Activated naive CD8-positive, alpha-beta T cell treated with anti-CD3 and anti-CD28 coated beads, Interleukin-2, amount 50 U/mL, for 16 hours (primary cell): ENCODE measurements at regions not wholly inside any gene's neighbourhood (a gene's known extent, or its start where the extent isn't known, plus 50 kb on each side); places are given as distances from the start of the nearest gene placed in this dataset.
A peak's percentile ranks its signal among the peaks of the same experiment; 100 is the strongest.

Experiments
- DNase-seq: peaks from one replicate; pipeline ENCODE4 v3.0.0-alpha.2; 2020; ENCODE audit warnings: low read depth, low spot score

- DNase-seq = no peak
Measured at GRCh38 chr1:101290922-101291561, 54.2 kb downstream of the S1PR1 start.

GRCh38 chr1:101291562-101292380 is 55.0 kb downstream of the S1PR1 start:
- no peak for DNase-seq

DNA sequence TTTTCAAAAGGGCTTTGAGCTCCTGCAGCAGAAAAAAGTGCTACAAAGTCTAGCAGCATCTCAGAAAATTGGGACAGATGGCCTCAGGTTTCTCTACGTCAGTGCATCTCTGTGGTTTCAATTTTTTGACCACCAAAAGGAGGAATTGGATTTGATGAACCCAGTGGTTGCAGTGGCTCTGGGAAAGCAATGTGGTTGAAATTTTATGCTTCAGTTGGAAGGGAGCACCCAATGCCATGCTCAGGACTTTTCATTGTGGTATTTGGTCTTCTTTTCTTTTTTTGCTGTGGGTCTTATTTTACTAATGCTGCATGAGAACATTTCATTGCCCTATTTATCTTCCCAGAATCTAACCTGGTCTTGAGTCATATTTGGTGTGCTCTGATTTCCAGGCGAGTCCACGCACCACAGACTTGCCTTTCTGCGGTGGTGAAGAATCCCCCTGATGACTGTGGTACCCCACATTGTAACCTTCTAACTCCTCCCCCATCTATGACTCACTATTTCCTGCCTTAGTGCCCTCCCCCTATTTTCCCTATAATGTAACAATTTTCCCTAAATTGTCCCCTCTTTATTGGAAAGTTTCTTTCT is 56.7 kb downstream of the S1PR1 start:
- no peak for DNase-seq

DNA sequence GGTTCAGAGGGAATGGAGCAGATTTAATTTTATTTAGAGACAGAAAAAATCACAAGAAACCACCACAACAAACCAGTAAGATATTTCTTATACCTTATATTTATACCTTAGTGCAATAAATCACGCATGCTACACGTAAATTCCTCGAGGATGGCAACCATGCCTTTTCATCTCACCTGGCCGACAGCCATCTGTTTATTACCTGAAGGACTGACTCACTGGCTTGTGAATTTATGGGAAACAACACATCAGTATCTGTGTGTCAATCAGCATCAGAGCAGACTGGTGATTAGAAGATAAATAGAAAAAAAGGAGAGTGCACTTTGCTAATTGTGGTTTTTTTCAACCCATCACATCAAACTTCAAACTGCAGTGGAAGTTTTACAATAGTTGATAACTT is 58.4 kb downstream of the S1PR1 start:
- DNase-seq = no peak

DNA sequence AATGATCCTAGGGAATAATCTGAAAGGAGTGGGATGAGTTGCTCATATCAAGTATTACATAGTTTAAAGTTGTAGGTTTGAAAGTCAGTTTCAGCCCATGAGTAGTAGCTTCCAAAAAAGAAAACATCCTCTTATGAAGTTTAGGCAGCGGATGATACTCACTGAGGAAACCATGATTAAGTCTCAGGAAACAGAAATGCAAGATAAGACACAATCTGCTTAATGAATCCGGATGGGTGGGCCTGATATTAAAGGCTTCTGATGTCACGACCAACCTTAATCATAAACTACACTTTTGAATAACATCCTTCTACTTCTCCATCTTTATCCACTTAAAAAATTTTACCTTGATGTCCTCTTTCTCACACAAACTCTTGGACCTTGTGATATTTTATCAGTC is 61.8 kb downstream of the S1PR1 start:
- no peak for DNase-seq

- no peak for DNase-seq
Measured at GRCh38 chr1:101299141-101299540, 62.3 kb downstream of the S1PR1 start.

- no peak for DNase-seq
Measured at GRCh38 chr1:101299710-101300109, 62.9 kb downstream of the S1PR1 start.

DNA sequence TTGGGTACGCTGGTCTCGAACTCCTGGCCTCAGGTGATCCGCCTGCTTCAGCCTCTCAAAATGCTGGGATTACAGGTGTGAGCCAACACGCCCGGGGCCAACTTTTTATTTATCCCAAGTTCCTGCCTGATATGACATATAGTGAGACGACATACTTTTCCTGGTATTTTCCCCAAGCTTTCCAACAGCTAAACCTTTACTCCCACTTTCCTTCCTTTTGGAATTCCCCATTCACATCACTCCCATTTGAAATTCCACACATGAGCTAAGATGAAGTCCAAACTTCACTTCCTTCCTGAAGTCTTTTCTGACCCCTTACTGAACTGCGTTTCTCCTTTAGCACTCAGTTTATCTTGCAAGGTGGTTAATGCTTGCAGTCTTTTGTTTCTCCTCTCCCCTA is 64.1 kb downstream of the S1PR1 start:
- DNase-seq = no peak

DNA sequence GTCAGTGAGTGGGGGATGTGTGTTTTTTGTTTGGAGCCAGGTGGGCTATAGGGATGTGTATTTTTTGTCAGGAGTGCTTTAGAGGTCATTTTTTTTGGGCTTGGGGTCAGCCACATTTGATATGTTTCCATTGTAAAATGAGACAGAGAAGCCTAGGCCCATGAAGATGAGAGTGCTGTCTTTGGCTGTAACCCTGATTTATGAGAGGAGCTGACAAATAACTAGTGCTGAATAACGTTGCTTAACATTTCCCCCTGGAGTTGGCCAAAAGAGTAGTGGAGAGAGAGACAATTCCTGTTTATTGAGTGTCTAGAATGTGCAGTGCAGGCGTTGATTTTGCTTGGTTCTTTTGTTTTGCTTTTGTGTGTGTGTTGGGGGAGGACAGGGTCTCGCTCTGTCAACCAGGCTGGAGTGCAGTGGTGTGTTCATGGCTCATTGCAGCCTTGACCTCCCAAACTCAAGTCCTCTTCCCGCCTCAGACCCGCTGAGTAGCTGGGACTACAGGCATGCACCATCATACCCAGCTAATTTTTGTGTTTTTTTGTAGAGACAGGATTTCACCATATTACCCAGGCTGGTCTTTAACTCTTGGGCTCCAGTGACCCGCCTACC is 64.7 kb downstream of the S1PR1 start:
- DNase-seq = no peak

DNA sequence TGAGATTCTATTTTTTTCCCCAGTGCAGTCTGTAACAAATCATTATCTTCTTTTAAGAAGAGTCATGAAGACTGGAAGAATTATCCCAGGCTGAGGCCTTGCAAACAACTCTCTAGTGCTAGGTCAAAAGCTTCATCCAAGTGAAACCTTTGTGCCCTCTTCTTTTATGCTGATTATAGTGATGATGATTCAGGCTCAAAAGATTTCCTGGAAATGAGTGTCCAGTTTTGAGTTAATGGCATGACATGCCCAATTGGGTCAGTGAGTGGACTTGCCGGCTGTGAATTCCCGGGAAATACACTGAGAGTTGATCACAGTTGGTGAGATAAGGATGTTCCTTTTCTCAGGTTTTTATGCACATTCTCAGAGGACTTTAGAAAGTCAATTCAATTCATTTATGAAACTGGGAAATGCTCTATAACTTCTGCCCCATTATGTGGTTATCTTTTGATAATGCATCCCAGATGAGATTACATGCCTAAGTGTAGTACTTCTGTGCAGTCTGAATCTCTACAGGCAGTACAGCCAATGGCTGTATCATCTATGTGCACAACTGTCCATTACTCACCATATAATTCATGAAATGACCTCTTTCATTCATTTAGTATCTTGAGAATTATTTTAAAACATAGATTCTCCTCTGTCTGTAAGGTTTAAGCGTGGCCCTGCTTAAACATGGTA is 66.2 kb downstream of the S1PR1 start:
- no peak for DNase-seq

GRCh38 chr1:101307985-101308689 is 71.3 kb downstream of the S1PR1 start:
- no peak for DNase-seq

DNA sequence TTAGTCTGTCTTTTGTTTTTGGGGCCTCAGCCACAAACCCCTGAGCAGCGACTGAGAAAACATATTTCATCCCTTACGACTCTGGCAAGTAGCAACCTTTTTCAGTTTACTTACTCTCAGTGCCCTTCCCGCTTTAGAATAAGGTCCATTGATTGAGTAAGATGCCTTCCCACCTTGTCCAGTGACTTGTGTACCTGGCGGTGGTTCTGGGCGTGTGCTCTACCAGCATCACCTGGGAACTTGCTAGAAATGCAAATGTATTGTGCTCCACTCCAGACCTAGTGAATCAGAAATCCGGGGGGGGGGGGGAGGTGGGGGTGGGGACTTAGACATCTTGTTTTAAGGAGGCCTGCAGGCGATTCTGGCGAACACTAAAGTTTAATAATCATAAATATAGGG is 72.1 kb downstream of the S1PR1 start:
- no peak for DNase-seq

- DNase-seq = peak; percentile 42
Measured at GRCh38 chr1:101309334-101310311, 72.8 kb downstream of the S1PR1 start.

- no peak for DNase-seq
Measured at GRCh38 chr1:101310506-101310905, 73.7 kb downstream of the S1PR1 start.

GRCh38 chr1:101311146-101311920 is 74.5 kb downstream of the S1PR1 start:
- DNase-seq = no peak

GRCh38 chr1:101312147-101312546 is 75.3 kb downstream of the S1PR1 start:
- no peak for DNase-seq

GRCh38 chr1:101313356-101313755 is 76.5 kb downstream of the S1PR1 start:
- no peak for DNase-seq

GRCh38 chr1:101314244-101314643 is 77.4 kb downstream of the S1PR1 start:
- DNase-seq = no peak

DNA sequence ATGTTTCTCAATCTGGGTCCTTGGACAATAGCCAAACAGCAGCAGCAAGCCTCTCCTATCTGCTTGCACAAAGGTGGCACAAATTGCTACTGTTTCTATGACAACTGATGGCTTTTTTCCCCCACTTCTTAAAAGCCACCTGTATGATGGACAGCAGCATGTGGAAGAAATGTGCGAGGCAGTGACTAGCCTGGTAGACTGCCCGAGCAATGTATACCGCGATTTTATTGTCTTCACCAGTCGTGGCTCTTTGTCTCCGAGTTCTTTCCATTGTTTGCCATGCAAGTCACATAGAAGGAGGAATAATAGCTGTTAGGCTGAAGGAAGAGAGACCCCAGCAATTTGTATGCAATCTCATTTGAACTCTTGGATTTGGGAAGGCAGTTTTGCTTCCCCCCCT is 79.4 kb downstream of the S1PR1 start:
- DNase-seq = no peak
